Neutrophil (primary cell): ENCODE measurements at regions not wholly inside any gene's neighbourhood (a gene's known extent, or its start where the extent isn't known, plus 50 kb on each side); places are given as distances from the start of the nearest gene placed in this dataset.

Source experiments
- H3K27ac ChIP-seq: fragments of 200-600 bp; sonication (generic); 2 replicates; pipeline ENCODE4 v1.5.1; 2016; ENCODE audit warnings: mild to moderate bottlenecking, moderate library complexity
- H3K27me3 ChIP-seq: fragments of 200-600 bp; sonication (generic); 2 replicates; pipeline ENCODE4 v1.6.0; 2016; ENCODE audit warnings: mild to moderate bottlenecking
- H3K36me3 ChIP-seq: fragments of 200-600 bp; sonication (generic); 2 replicates; pipeline ENCODE4 v1.5.1; 2017
- H3K4me1 ChIP-seq, 2 experiments: fragments of 200-600 bp in 1 of 2; sonication (generic) in 1 of 2; 1 replicate in 1 of 2; 2 replicates in 1 of 2; pipeline versions ENCODE4 v1.5.1 to v1.6.1; 2013 to 2016; ENCODE audit warnings: low read depth in 1 of 2, low read length in 1 of 2, mild to moderate bottlenecking in 1 of 2, moderate library complexity in 1 of 2; ENCODE audit not compliant: control insufficient read depth in 1 of 2, insufficient read depth in 1 of 2
- H3K4me3 ChIP-seq, 2 experiments: fragments of 200-600 bp in 1 of 2; sonication (generic) in 1 of 2; 1 replicate in 1 of 2; 2 replicates in 1 of 2; pipeline ENCODE4 v1.5.1; 2013 to 2016; ENCODE audit warnings: low read depth in 1 of 2, low read length in 1 of 2, mild to moderate bottlenecking in 1 of 2, moderate library complexity in 1 of 2
- H3K9me3 ChIP-seq: fragments of 200-600 bp; sonication (generic); 2 replicates; pipeline ENCODE4 v1.5.1; 2016
- TF ChIP-seq, protein P1 (sequence below): fragments of 200-600 bp; sonication (generic); IDR thresholded peaks from 2 replicates; pipeline ENCODE4 v1.5.1; 2016; ENCODE audit warnings: antibody characterized with exemption

DNA sequence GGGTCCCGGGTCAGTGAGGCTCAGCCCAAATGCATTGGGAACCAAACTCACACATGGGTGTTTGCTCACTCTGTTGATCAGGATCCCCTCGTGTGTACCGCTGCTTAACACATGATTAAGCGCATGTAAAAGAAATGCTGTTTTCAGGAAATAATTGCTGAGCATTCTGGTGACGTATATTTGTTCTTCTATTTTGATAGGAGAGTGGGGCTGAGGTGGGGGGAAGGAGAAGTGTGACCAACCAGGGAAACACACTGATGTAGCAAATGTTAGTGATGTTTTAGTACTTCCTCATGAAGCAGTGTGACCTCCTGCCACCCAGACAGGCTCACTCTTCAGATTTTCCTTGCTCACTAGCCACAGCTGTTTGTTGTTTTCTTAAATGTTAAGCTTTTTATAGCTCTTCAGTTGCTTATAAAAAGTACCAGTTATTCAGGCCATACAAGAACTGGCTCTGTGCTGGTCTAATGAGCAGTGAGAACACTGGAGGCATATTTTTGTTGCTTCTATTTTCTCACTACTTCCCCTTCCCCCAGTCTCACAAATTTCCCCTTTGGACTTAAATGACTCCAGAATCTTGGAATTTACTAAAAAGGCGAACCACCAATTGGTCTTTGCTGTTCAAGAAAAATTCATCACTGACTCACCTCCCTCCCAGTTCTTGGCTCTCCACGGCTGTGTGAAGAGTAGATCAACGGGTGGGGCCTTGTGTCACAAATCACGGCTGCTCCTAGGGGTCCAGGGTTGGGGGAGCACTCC is 79.2 kb upstream of the BACH2 start:
- no peak overlapping the region for H3K4me3 ChIP-seq
- H3K4me1 ChIP-seq: no peaks in the 10 kb centered on the region
- H3K27ac ChIP-seq: no peak overlapping the region
- H3K9me3 ChIP-seq: no peaks in the 10 kb centered on the region
- TF ChIP-seq, protein P1, sequence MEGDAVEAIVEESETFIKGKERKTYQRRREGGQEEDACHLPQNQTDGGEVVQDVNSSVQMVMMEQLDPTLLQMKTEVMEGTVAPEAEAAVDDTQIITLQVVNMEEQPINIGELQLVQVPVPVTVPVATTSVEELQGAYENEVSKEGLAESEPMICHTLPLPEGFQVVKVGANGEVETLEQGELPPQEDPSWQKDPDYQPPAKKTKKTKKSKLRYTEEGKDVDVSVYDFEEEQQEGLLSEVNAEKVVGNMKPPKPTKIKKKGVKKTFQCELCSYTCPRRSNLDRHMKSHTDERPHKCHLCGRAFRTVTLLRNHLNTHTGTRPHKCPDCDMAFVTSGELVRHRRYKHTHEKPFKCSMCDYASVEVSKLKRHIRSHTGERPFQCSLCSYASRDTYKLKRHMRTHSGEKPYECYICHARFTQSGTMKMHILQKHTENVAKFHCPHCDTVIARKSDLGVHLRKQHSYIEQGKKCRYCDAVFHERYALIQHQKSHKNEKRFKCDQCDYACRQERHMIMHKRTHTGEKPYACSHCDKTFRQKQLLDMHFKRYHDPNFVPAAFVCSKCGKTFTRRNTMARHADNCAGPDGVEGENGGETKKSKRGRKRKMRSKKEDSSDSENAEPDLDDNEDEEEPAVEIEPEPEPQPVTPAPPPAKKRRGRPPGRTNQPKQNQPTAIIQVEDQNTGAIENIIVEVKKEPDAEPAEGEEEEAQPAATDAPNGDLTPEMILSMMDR: no peak
- H3K36me3 ChIP-seq: no peaks in the 10 kb centered on the region
- H3K27me3 ChIP-seq: no peaks in the 10 kb centered on the region

DNA sequence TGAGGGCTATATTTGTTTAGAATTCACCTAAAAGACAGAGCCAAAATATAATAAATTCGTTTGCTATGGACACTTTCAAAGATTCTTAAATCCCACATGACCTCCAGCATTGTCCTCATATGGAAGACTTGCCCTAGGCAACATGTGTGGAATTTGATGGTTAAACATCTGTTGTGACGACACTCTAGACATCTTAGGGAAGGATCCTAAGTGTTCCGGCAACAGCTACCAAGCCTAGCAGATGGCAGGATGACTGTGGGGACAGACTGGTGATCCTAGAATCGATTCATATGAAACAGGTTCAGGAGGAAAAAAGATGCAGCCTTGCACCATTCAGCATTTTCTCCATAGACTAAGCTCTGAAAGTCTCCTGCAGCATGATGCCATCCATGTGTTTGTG is 77.6 kb upstream of the BACH2 start:
- Histone ChIP-seq H3K4me3 (no peak overlapping the region), H3K27me3 (no peaks in the 10 kb centered on the region), H3K27ac (no peak overlapping the region), H3K9me3 (no peaks in the 10 kb centered on the region), H3K36me3 (no peaks in the 10 kb centered on the region), H3K4me1 (no peaks in the 10 kb centered on the region)
- TF ChIP-seq, protein P1: no peak

DNA sequence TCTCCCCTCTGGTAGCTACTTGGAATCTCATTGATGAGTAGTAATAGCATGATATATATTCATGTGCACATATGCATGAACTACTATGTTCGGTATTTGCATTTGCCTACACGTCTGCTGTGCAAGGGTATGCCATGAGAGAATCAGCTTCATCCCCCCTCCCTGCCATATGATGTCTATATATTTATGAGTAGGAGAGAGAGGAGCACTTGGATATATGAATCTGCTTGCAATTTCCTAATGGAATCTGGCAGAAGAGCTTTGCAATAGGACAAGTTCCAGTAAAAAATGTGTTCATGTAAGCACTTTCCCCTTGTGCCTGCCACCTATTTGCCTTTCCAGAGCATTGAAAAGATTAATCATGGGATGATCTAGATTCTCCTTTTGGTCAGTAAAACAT is 76.2 kb upstream of the BACH2 start:
- Histone ChIP-seq H3K9me3 (no peaks in the 10 kb centered on the region), H3K27me3 (no peaks in the 10 kb centered on the region), H3K4me1 (no peaks in the 10 kb centered on the region), H3K4me3 (no peak overlapping the region), H3K27ac (no peak overlapping the region), H3K36me3 (no peaks in the 10 kb centered on the region)
- TF ChIP-seq, protein P1: no peak

DNA sequence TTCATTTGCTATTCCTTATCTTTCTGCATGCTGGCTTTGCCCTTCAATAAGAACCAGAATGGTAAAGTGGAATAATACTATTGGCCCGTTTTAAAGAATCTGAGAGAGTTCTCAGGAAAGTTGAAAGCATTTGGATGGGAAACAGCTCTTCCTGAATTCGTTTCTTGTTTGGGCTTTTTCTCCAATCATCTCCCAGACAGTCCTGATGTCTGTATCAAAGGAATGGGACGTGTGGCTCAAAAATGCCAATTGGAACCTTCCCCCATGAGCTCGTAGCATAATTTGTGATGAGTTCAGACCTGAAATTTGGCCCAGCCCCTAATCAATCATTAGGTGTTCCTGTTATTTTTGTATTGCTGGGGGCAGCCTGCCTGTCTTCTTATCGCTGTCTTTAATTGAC is 75.8 kb upstream of the BACH2 start:
- H3K27me3 ChIP-seq: no peaks in the 10 kb centered on the region
- no peak overlapping the region for H3K4me3 ChIP-seq
- TF ChIP-seq, protein P1: no peak
- H3K4me1 ChIP-seq: no peaks in the 10 kb centered on the region
- no peak overlapping the region for H3K27ac ChIP-seq
- H3K36me3 ChIP-seq: no peaks in the 10 kb centered on the region
- H3K9me3 ChIP-seq: no peaks in the 10 kb centered on the region

DNA sequence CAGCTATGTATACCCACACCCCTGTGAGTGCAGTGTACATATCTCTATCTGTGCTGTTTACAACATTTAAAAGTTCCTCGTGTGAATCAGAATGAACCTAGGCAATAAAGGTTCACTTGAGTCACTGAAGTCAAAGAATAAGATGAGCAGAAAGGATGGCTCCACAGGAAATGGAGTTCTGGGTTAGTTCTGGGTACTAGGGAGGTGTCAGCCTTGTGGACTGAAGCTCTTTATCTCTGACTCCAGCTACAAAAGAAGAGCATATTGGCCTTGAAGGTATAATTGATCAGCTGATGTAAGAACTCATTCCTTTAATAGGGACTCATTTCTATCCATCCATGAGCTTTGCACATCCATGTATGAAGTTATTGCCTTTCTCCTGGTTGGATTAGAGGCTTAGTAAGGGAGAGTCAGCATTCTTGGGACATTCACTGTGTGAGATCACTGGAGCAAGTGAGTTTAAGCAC is 73.9 kb upstream of the BACH2 start:
- no peaks in the 10 kb centered on the region for H3K4me1 ChIP-seq
- TF ChIP-seq, protein P1: no peak
- H3K27ac ChIP-seq: no peak overlapping the region
- H3K4me3 ChIP-seq: no peak overlapping the region
- H3K27me3 ChIP-seq: no peaks in the 10 kb centered on the region
- H3K36me3 ChIP-seq: no peaks in the 10 kb centered on the region
- H3K9me3 ChIP-seq: no peaks in the 10 kb centered on the region
